ENCODE measurements at regions not wholly inside any gene's neighbourhood (a gene's known extent, or its start where the extent isn't known, plus 50 kb on each side); places are given as distances from the start of the nearest gene placed in this dataset.

DNA sequence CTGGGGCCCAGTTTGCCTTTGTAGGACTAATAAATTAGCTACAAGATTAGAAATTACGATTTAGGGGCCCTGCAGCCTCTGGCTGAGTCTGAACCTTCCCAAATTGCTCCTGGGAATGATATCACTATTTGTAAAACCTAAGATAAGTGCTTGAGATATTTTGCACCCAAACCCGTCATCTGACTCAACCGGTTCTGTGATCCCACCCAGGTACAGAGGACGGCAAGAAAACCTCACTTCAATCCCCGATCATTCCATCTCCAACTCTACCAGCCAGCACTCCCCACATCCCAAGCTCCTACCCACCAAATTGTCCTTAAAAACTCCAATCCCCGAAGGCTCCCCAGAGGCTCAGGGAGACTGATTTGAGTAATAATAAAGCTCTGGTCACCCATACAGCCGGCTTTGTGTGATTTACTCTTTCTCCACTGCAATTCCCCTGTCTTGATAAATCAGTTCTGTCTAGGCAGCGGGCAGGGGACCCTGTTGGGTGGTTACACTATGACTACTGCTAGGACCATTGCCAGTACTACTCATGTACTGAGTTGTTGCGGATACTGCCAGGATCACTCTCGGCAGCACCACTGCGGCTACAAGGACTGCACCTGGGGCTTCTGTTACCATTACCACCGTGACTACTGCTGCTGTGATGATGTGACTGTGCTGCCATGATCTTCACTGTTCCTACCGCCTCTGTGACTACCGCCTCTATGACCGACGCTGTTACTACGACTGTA, 73.1 kb downstream of the IRF8 start:
- FAIRE-seq (no peak), DNase-seq (ENCODE audit: low spot score in 2 of 2) (no peak)

DNA sequence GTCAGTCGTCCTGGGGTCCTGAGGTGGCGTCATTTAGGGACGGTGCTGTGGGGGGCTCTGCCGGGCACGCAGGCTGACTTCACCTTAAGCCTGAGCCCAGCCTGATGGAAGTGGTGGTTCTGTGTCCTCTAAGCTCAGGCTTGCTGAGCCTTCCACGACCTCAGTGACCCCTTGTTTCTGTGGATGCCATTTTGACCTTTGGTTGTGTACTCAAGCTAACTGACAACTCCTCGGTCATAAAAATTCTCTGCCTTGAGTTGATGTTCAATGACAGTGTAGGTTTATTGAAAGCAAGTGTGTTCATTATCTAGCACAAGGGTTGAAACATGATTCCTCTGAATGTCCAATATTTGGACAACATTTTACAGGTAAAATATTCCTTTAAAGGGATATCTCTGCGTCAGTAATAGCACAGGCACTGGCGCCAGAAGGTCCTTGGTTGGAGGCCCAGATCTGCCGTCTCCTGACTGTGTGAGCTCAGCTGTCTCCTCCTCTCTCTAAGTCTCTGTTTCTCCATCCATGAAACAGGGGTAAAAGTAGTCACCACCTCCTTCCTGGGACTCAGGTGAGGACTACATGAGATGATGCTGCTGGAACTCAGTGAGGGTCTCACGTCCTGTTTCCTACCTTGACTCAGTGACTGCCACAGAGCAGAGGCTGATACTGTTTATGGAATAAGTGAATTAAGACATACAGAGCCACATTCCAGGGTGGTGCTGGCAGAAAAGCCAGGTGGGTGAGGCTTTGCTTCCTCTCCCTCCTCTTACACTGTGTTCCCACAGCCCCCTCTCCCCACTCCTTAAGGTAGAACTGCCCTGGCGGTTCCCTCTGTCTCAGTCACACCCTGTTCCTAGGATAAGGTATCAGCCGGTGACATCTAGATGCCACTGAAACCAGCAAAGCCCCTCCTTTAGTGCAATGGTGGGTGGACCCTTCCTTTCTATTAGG, 75.7 kb downstream of the IRF8 start:
- no peak for DNase-seq (ENCODE audit: low spot score in 2 of 2)

GRCh38 chr16:85975451-85975981, 76.6 kb downstream of the IRF8 start:
- FAIRE-seq (no peak), DNase-seq (ENCODE audit: low spot score in 2 of 2) (no peak)

More for the DNA sequence above, 75.7 kb downstream of the IRF8 start:
- no peak for FAIRE-seq

DNA sequence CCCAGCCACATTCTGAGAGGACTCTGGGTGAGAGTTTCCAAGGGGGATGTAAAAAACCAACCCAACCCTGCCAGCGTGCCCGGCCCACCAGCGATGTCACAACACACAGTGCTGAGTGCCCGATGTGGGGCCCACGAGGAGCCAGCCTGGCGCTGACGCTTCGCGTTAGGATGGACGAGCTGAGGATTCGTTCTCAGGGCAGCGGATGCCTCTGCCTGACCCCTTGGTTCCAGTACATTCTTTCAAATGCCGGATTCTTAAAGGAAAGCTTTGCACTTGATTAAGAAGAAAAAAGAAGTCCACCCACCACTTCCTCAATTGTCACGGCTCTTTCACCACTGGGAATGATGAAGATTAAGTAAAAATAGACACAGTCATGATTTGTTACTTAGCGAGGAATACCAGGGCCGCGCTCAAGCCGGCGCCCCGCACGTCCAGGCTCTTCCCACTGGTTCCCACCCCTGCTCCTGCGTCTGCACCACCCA, 79.4 kb downstream of the IRF8 start:
- DNase-seq (ENCODE audit: low spot score in 2 of 2): peak in 1 of 2 donors; percentile 51
- FAIRE-seq: no peak

- FAIRE-seq (no peak), DNase-seq (ENCODE audit: low spot score in 2 of 2) (no peak)
These were observed 80.0 kb downstream of the IRF8 start for GRCh38 chr16:85978976-85979375.

- DNase-seq (ENCODE audit: low spot score in 2 of 2) (no peak), FAIRE-seq (no peak)
These were observed 80.6 kb downstream of the IRF8 start for GRCh38 chr16:85979605-85980004.

DNA sequence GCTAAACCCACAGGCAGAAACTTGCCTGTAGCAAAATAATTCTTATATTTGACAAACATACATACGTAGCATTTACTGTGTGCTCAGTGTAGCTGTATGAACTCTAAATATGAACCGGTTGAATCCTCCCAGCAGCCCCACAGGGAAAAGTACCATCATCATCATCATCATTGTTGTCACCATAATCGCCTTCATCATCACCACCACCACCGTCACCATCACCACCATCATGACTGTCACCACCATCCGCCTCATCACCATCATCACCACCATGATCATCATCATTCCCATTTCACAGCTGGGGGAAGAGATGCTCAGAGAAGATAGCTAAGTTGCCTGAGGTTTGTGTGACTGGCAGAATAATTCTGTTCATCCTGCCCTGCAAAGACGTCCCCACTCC, 81.7 kb downstream of the IRF8 start:
- DNase-seq (ENCODE audit: low spot score in 2 of 2) (no peak), FAIRE-seq (no peak)

- FAIRE-seq: no peak
- DNase-seq (ENCODE audit: low spot score in 2 of 2): no peak
These were observed 83.0 kb downstream of the IRF8 start for GRCh38 chr16:85981826-85982562.

DNA sequence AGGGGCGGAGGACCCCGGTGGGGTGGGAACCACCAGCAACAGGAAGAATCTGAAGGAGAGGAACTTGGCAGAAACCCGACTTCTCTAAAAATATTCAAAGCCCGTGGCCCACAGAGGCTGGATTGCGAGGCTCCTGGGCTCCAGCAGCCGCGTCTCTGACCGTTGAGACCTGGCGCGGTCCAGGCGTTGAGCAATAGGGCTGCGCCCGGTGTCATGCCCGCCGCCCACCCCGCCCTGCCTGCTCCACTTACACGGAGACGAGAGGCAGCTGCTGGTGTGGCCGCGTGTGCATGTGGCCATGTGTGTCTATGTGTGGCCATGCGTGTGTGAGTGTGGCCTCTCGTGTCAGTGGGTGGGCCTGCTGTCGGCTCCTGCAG, 83.6 kb downstream of the IRF8 start:
- FAIRE-seq: no peak
- no peak for DNase-seq (ENCODE audit: low spot score in 2 of 2)

DNA sequence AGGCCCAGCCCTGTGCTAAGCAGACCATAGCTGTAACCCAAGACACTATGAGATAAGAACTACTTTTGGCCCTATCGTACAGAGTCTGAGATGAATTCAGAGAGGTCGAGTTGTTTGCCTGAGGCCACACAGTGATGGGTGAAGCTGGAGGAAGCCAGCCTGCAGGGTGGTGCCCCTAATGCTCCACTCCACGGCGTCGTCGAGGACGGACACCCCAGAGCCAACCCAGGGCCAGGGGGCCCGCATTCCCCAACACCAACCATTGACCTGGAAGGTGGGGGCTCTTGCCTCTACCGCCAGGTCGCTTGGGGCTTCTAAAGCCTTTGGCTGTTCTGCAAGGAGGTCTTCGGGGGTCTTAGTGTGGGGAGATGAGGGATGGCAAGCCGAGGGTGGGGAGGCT, 84.1 kb downstream of the IRF8 start:
- FAIRE-seq (no peak), DNase-seq (ENCODE audit: low spot score in 2 of 2) (no peak)

DNA sequence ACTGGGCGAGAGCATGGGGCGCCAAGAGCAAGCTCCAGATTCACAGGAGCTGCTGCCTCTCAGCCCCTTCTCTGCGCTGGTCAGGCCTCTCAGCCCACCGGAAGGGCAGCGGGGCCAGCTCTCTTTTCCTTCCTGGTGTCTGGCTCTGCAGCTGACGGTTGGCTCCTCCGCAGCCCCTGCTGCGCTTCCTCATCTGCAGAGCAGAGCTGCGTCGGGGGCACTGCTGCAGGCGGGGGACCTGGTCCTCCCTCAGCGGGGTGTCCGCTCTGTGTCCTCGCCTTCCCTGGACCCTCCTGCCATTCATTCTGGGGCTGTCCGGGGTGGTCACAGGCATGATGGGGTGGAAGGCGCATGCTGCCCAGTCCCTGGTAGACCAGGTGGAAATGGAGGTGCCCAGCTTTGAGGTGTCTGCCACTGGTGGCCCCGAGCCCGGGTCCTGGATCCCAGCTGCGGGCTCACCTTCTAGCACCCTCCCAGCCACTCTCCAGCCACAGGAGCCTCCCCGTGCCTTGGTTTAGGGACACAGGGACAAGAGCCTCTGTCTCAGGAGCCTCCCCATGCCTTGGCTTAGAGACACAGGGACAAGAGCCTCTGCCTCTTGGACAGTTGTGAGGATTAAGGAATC, 84.8 kb downstream of the IRF8 start:
- FAIRE-seq: no peak
- no peak for DNase-seq (ENCODE audit: low spot score in 2 of 2)

- no peak for FAIRE-seq
- no peak for DNase-seq (ENCODE audit: low spot score in 2 of 2)
These were observed 85.4 kb downstream of the IRF8 start for GRCh38 chr16:85984231-85984880.

GRCh38 chr16:85984947-85985451, 86.0 kb downstream of the IRF8 start:
- DNase-seq (ENCODE audit: low spot score in 2 of 2): no peak
- FAIRE-seq: no peak

- FAIRE-seq (no peak), DNase-seq (ENCODE audit: low spot score in 2 of 2) (no peak)
These were observed 88.2 kb downstream of the IRF8 start for GRCh38 chr16:85986931-85987749.

DNA sequence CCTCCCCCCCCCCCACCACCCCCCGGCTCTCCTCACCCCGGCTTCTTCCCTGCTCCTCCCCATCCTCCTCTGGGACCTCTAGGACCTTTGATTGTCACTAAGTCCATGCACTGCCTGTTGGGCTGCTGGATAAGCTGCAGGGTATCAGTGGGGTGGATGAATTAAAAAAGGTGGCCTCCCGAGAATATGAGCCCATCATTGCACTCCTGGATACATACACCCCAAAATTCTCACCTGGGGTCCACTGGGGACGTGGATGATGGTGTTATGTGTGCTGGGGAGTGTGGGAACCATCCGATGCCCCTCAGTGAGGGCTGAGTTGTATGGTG, 88.8 kb downstream of the IRF8 start:
- no peak for FAIRE-seq

GRCh38 chr16:85988306-85988705, 89.3 kb downstream of the IRF8 start:
- FAIRE-seq: no peak
- no peak for DNase-seq (ENCODE audit: low spot score in 2 of 2)

More for the DNA sequence above, 88.8 kb downstream of the IRF8 start:
- DNase-seq (ENCODE audit: low spot score in 2 of 2): no peak

- DNase-seq (ENCODE audit: low spot score in 2 of 2) (no peak), FAIRE-seq (no peak)
These were observed 89.9 kb downstream of the IRF8 start for GRCh38 chr16:85988723-85989313.

DNA sequence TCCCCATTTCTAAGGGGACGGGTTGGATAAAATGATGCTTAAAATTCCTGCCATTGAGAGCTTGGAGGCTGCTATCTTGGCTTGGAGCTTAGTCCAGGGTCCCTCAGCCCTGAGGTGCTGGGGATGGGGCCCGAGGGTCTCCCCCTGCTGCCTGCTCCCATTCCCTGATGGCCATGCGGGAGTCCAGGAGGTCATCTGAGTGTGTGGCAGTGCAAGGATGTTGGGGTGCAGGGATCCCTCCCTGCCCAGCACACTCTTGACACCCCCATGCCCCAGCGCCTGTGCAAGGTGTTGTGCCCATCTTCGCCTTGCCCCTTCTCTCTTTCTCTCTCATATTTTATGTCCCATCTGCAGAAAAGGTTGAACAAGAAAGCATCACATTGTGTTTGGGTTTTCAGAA, 90.4 kb downstream of the IRF8 start:
- no peak for DNase-seq (ENCODE audit: low spot score in 2 of 2)
- no peak for FAIRE-seq

Measured in frontal cortex (tissue), 3 donors.